ENCODE measurements at regions not wholly inside any gene's neighbourhood (a gene's known extent, or its start where the extent isn't known, plus 50 kb on each side); places are given as distances from the start of the nearest gene placed in this dataset.

DNA sequence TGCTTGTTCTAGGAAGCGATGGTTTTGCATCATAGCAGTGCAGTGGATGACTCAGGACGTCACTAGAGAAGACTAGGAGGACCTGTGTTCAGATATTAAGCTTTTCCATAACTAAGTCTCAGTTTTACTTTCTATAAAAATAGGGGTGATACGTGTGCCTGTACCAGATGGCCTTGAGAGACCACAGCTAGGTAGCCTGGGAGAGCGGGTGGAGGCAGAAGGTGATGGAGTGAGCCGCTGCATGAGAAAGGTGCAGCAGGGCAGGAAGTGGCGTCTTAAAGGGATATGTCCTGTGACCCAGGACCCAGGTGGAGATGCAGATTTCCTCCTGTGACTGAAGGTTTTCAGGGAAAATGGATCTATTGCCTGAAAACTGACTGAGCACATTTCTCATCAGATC, 304.9 kb downstream of the CDC14C start:
- Histone ChIP-seq H2BK5ac (ENCODE audit: low read length) (no peak overlapping the region), H3K36me3 (ENCODE audit: control insufficient read depth, insufficient read depth, low read length) (no peaks in the 10 kb centered on the region), H3K23ac (ENCODE audit: low read length) (no peak overlapping the region), H3K4me1 (ENCODE audit: control insufficient read depth, low read depth, low read length) (peaks cover 4% of the 10 kb centered on the region), H4K5ac (ENCODE audit: low read length) (peak overlapping the region; percentile 71), H4K8ac (ENCODE audit: low read depth, low read length) (no peak overlapping the region), H3K9ac (ENCODE audit: low read length) (no peak overlapping the region), H2AK5ac (ENCODE audit: low read length) (no peak overlapping the region), H3K27me3 (ENCODE audit: insufficient read depth, low read length, poor library complexity) (no peaks in the 10 kb centered on the region), H2BK15ac (replicated peaks; ENCODE audit: low read depth) (no peak overlapping the region), H3K79me2 (ENCODE audit: control insufficient read depth, insufficient read depth, low read length) (no peaks in the 10 kb centered on the region), H3K4ac (ENCODE audit: low read depth, low read length) (no peak overlapping the region), H3K56ac (ENCODE audit: low read length) (no peak overlapping the region), H3K4me3 (ENCODE audit: low read length) (no peak overlapping the region), H3K79me1 (ENCODE audit: low read length) (no peaks in the 10 kb centered on the region), H3K4me2 (ENCODE audit: low read length) (no peak overlapping the region), H3K18ac (ENCODE audit: low read length) (no peak overlapping the region), H3K27ac (ENCODE audit: low read depth, low read length) (no peak overlapping the region), H2BK120ac (ENCODE audit: low read depth, low read length) (no peak overlapping the region)
- WGBS (ENCODE audit: extremely low coverage, insufficient coverage, low lambda C conversion rate) = no CpG with 5 or more reads among the region's 6 CpGs
- DNase-seq = peak; percentile 60

- Histone ChIP-seq H2BK15ac (replicated peaks; ENCODE audit: low read depth) (no peak overlapping the region), H3K79me2 (ENCODE audit: control insufficient read depth, insufficient read depth, low read length) (no peaks in the 10 kb centered on the region), H2BK5ac (ENCODE audit: low read length) (no peak overlapping the region), H3K18ac (ENCODE audit: low read length) (no peak overlapping the region), H3K56ac (ENCODE audit: low read length) (no peak overlapping the region), H4K8ac (ENCODE audit: low read depth, low read length) (no peak overlapping the region), H2BK120ac (ENCODE audit: low read depth, low read length) (no peak overlapping the region), H3K4me1 (ENCODE audit: control insufficient read depth, low read depth, low read length) (no peaks in the 10 kb centered on the region), H3K36me3 (ENCODE audit: control insufficient read depth, insufficient read depth, low read length) (no peaks in the 10 kb centered on the region), H3K27ac (ENCODE audit: low read depth, low read length) (no peak overlapping the region), H3K9ac (ENCODE audit: low read length) (no peak overlapping the region), H2AK5ac (ENCODE audit: low read length) (no peak overlapping the region), H3K27me3 (ENCODE audit: insufficient read depth, low read length, poor library complexity) (no peaks in the 10 kb centered on the region), H3K4ac (ENCODE audit: low read depth, low read length) (no peak overlapping the region), H3K4me3 (ENCODE audit: low read length) (no peak overlapping the region), H3K23ac (ENCODE audit: low read length) (no peak overlapping the region), H3K79me1 (ENCODE audit: low read length) (no peaks in the 10 kb centered on the region), H4K5ac (ENCODE audit: low read length) (no peak overlapping the region), H3K4me2 (ENCODE audit: low read length) (no peak overlapping the region)
- DNase-seq = peak; percentile 55
- WGBS (ENCODE audit: extremely low coverage, insufficient coverage, low lambda C conversion rate) = no CpG with 5 or more reads among the region's 2 CpGs
Measured at GRCh38 chr7:49243521-49243920, 319.2 kb downstream of the CDC14C start.

GRCh38 chr7:49244543-49244942, 320.2 kb downstream of the CDC14C start:
- Histone ChIP-seq H3K36me3 (ENCODE audit: control insufficient read depth, insufficient read depth, low read length) (no peaks in the 10 kb centered on the region), H3K9ac (ENCODE audit: low read length) (no peak overlapping the region), H3K79me1 (ENCODE audit: low read length) (no peaks in the 10 kb centered on the region), H2AK5ac (ENCODE audit: low read length) (no peak overlapping the region), H3K4me1 (ENCODE audit: control insufficient read depth, low read depth, low read length) (no peaks in the 10 kb centered on the region), H4K5ac (ENCODE audit: low read length) (no peak overlapping the region), H2BK5ac (ENCODE audit: low read length) (no peak overlapping the region), H3K27ac (ENCODE audit: low read depth, low read length) (peak overlapping the region; percentile 61), H3K23ac (ENCODE audit: low read length) (no peak overlapping the region), H3K4me3 (ENCODE audit: low read length) (no peak overlapping the region), H2BK120ac (ENCODE audit: low read depth, low read length) (no peak overlapping the region), H4K8ac (ENCODE audit: low read depth, low read length) (no peak overlapping the region), H3K18ac (ENCODE audit: low read length) (no peak overlapping the region), H3K4ac (ENCODE audit: low read depth, low read length) (no peak overlapping the region), H2BK15ac (replicated peaks; ENCODE audit: low read depth) (peak overlapping the region; percentile 74), H3K79me2 (ENCODE audit: control insufficient read depth, insufficient read depth, low read length) (no peaks in the 10 kb centered on the region), H3K56ac (ENCODE audit: low read length) (no peak overlapping the region), H3K4me2 (ENCODE audit: low read length) (no peak overlapping the region), H3K27me3 (ENCODE audit: insufficient read depth, low read length, poor library complexity) (no peaks in the 10 kb centered on the region)
- DNase-seq = peak; percentile 86
- no CpG with 5 or more reads among the region's 1 CpG for WGBS (ENCODE audit: extremely low coverage, insufficient coverage, low lambda C conversion rate)

DNA sequence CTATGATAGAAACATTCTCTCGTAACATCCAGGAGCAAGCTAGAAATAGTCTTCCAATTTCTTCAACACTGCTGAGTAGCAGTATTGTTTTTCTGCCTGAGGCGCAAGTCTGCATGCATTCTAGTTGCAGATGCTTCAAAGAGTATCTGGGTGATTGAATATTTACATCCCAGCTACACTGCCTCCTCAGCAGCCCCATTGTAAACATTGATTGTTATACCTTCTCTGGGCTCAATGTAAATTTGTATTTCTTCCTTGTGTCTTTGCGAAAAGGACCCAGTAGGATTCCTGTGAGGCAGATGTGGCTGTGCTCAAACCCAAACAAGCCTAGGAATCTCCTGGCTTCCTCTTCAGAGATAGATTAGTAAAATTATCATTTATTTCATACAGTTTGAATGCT, 320.7 kb downstream of the CDC14C start:
- H3K23ac ChIP-seq (ENCODE audit: low read length) = no peak overlapping the region
- no peak overlapping the region for H3K4ac ChIP-seq (ENCODE audit: low read depth, low read length)
- no peaks in the 10 kb centered on the region for H3K4me1 ChIP-seq (ENCODE audit: control insufficient read depth, low read depth, low read length)
- H3K79me1 ChIP-seq (ENCODE audit: low read length) = no peaks in the 10 kb centered on the region
- peak overlapping the region; percentile 61 for H3K27ac ChIP-seq (ENCODE audit: low read depth, low read length)
- H4K8ac ChIP-seq (ENCODE audit: low read depth, low read length) = no peak overlapping the region
- H3K79me2 ChIP-seq (ENCODE audit: control insufficient read depth, insufficient read depth, low read length) = no peaks in the 10 kb centered on the region
- no CpG with 5 or more reads among the region's 3 CpGs for WGBS (ENCODE audit: extremely low coverage, insufficient coverage, low lambda C conversion rate)
- no peak overlapping the region for H3K9ac ChIP-seq (ENCODE audit: low read length)
- H2BK5ac ChIP-seq (ENCODE audit: low read length) = no peak overlapping the region
- no peak overlapping the region for H3K4me2 ChIP-seq (ENCODE audit: low read length)
- no peak overlapping the region for H3K18ac ChIP-seq (ENCODE audit: low read length)
- H3K27me3 ChIP-seq (ENCODE audit: insufficient read depth, low read length, poor library complexity) = no peaks in the 10 kb centered on the region
- peak overlapping the region; percentile 34 for H3K56ac ChIP-seq (ENCODE audit: low read length)
- H4K5ac ChIP-seq (ENCODE audit: low read length) = no peak overlapping the region
- H2BK15ac ChIP-seq (replicated peaks; ENCODE audit: low read depth) = no peak overlapping the region
- H2AK5ac ChIP-seq (ENCODE audit: low read length) = no peak overlapping the region
- DNase-seq = peak; percentile 45
- no peaks in the 10 kb centered on the region for H3K36me3 ChIP-seq (ENCODE audit: control insufficient read depth, insufficient read depth, low read length)
- no peak overlapping the region for H3K4me3 ChIP-seq (ENCODE audit: low read length)
- no peak overlapping the region for H2BK120ac ChIP-seq (ENCODE audit: low read depth, low read length)

- Histone ChIP-seq H3K56ac (ENCODE audit: low read length) (no peak overlapping the region), H3K79me2 (ENCODE audit: control insufficient read depth, insufficient read depth, low read length) (no peaks in the 10 kb centered on the region), H3K9ac (ENCODE audit: low read length) (no peak overlapping the region), H2BK120ac (ENCODE audit: low read depth, low read length) (no peak overlapping the region), H4K8ac (ENCODE audit: low read depth, low read length) (no peak overlapping the region), H2AK5ac (ENCODE audit: low read length) (no peak overlapping the region), H3K4me3 (ENCODE audit: low read length) (no peak overlapping the region), H3K4ac (ENCODE audit: low read depth, low read length) (no peak overlapping the region), H3K79me1 (ENCODE audit: low read length) (no peaks in the 10 kb centered on the region), H3K23ac (ENCODE audit: low read length) (no peak overlapping the region), H2BK15ac (replicated peaks; ENCODE audit: low read depth) (no peak overlapping the region), H3K18ac (ENCODE audit: low read length) (no peak overlapping the region), H2BK5ac (ENCODE audit: low read length) (no peak overlapping the region), H3K36me3 (ENCODE audit: control insufficient read depth, insufficient read depth, low read length) (no peaks in the 10 kb centered on the region), H3K4me1 (ENCODE audit: control insufficient read depth, low read depth, low read length) (no peaks in the 10 kb centered on the region), H3K27ac (ENCODE audit: low read depth, low read length) (no peak overlapping the region), H3K27me3 (ENCODE audit: insufficient read depth, low read length, poor library complexity) (no peaks in the 10 kb centered on the region), H4K5ac (ENCODE audit: low read length) (no peak overlapping the region), H3K4me2 (ENCODE audit: low read length) (no peak overlapping the region)
- no CpG with 5 or more reads among the region's 3 CpGs for WGBS (ENCODE audit: extremely low coverage, insufficient coverage, low lambda C conversion rate)
- DNase-seq = no peak
Measured at GRCh38 chr7:49247759-49248158, 323.4 kb downstream of the CDC14C start.

GRCh38 chr7:49255054-49255453, 330.7 kb downstream of the CDC14C start:
- H3K79me2 ChIP-seq (ENCODE audit: control insufficient read depth, insufficient read depth, low read length) = no peaks in the 10 kb centered on the region
- no peak overlapping the region for H3K4me2 ChIP-seq (ENCODE audit: low read length)
- DNase-seq = no peak
- H3K4me1 ChIP-seq (ENCODE audit: control insufficient read depth, low read depth, low read length) = no peaks in the 10 kb centered on the region
- no CpG with 5 or more reads among the region's 3 CpGs for WGBS (ENCODE audit: extremely low coverage, insufficient coverage, low lambda C conversion rate)
- no peak overlapping the region for H3K56ac ChIP-seq (ENCODE audit: low read length)
- H3K27ac ChIP-seq (ENCODE audit: low read depth, low read length) = no peak overlapping the region
- H3K27me3 ChIP-seq (ENCODE audit: insufficient read depth, low read length, poor library complexity) = no peaks in the 10 kb centered on the region
- H2AK5ac ChIP-seq (ENCODE audit: low read length) = no peak overlapping the region
- no peaks in the 10 kb centered on the region for H3K79me1 ChIP-seq (ENCODE audit: low read length)
- no peak overlapping the region for H3K23ac ChIP-seq (ENCODE audit: low read length)
- no peak overlapping the region for H2BK120ac ChIP-seq (ENCODE audit: low read depth, low read length)
- H3K4ac ChIP-seq (ENCODE audit: low read depth, low read length) = no peak overlapping the region
- no peak overlapping the region for H2BK15ac ChIP-seq (replicated peaks; ENCODE audit: low read depth)
- H3K9ac ChIP-seq (ENCODE audit: low read length) = no peak overlapping the region
- H4K8ac ChIP-seq (ENCODE audit: low read depth, low read length) = no peak overlapping the region
- no peak overlapping the region for H3K4me3 ChIP-seq (ENCODE audit: low read length)
- no peaks in the 10 kb centered on the region for H3K36me3 ChIP-seq (ENCODE audit: control insufficient read depth, insufficient read depth, low read length)
- H4K5ac ChIP-seq (ENCODE audit: low read length) = no peak overlapping the region
- no peak overlapping the region for H2BK5ac ChIP-seq (ENCODE audit: low read length)
- no peak overlapping the region for H3K18ac ChIP-seq (ENCODE audit: low read length)

Measured in mesendoderm (in vitro differentiated cells).